Stomach (tissue), 4 donors: ENCODE measurements at regions not wholly inside any gene's neighbourhood (a gene's known extent, or its start where the extent isn't known, plus 50 kb on each side); places are given as distances from the start of the nearest gene placed in this dataset.

Experiments used
- CTCF ChIP-seq, 7 experiments: fragments of 450-650 bp in 4 of 7; fragments of 200-600 bp in 3 of 7; sonication (generic) in 3 of 7; IDR thresholded peaks; one replicate each; pipeline ENCODE4 v1.5.1; 2016 to 2019; ENCODE audit warnings: antibody characterized with exemption in 7 of 7, control low read depth in 2 of 7, mild to moderate bottlenecking in 1 of 7
- POLR2A ChIP-seq, 4 donors: fragments of 450-650 bp; IDR thresholded peaks; one replicate each; pipeline ENCODE4 v1.6.1; 2016; ENCODE audit warnings: antibody characterized with exemption in 4 of 4, control low read depth in 2 of 4, mild to moderate bottlenecking in 1 of 4, moderate library complexity in 1 of 4
- POLR2AphosphoS5 ChIP-seq, 3 donors: sonication (generic); formaldehyde crosslinking; IDR thresholded peaks; one replicate each; pipeline ENCODE4 v1.6.1; 2016; ENCODE audit warnings: antibody characterized with exemption in 3 of 3

- TF ChIP-seq CTCF (IDR thresholded peaks at IDR 0.05) (no peak), POLR2A (IDR thresholded peaks at IDR 0.05) (no peak), POLR2AphosphoS5 (IDR thresholded peaks at IDR 0.05) (no peak)
These were observed 185.2 kb downstream of the ANKRD50 start for GRCh38 chr4:124527364-124527763.
